Kasumi-1 (cell line): ENCODE measurements at regions not wholly inside any gene's neighbourhood (a gene's known extent, or its start where the extent isn't known, plus 50 kb on each side); places are given as distances from the start of the nearest gene placed in this dataset.

Experiments used
- DNase-seq, 2 experiments: peaks; one replicate each; lab custom pipeline; 2025; lab: John Stamatoyannopoulos, UW

- DNase-seq = no peak
These were observed 60.8 kb upstream of the WLS start for GRCh38 chr1:68293122-68293521.

GRCh38 chr1:68291688-68292384 lies 59.5 kb upstream of the WLS start:
- DNase-seq = peak; percentile 51 to 55

- DNase-seq = no peak
These were observed 54.9 kb upstream of the WLS start for GRCh38 chr1:68287241-68287640.

- no peak for DNase-seq
These were observed 52.7 kb upstream of the WLS start for GRCh38 chr1:68285046-68285445.

- DNase-seq = peak in 1 of 2 experiments; percentile 5
These were observed 49.8 kb upstream of the WLS start for GRCh38 chr1:68281946-68282615.
